IMR-90 (cell line): ENCODE measurements at regions not wholly inside any gene's neighbourhood (a gene's known extent, or its start where the extent isn't known, plus 50 kb on each side); places are given as distances from the start of the nearest gene placed in this dataset.

Experiments
- ATAC-seq: fragments of 200-7000 bp; cut with Tn5 transposase; 2 replicates; pipeline ENCODE4 v1.9.1; 2020; ENCODE audit warnings: low read depth, mild to moderate bottlenecking, moderate library complexity
- BruUV-seq: library from RNA; stranded (reverse); fragments of 400-500 nt; replicated peaks from 2 replicates; lab custom pipeline; 2021; lab: Mats Ljungman, UMichigan
- CTCF ChIA-PET: fragments of 300-600 bp; formaldehyde crosslinking; extraction: SDS; loops from one replicate; lab custom pipeline; 2021; ENCODE audit warnings: antibody characterized with exemption; lab: Yijun Ruan, JAX
- POLR2A ChIA-PET: fragments of 300-600 bp; sonication (Branson Sonifier 250); formaldehyde crosslinking; loops from one replicate; lab custom pipeline; 2022; ENCODE audit warnings: antibody characterized with exemption; ENCODE audit not compliant: unreplicated experiment; lab: Charles Lee
- DNase-seq: peaks from one replicate; pipeline ENCODE4 v3.0.0; 2013
- H2AFZ ChIP-seq: replicated peaks from 2 replicates; pipeline ENCODE3; 2013; ENCODE audit warnings: low read length, mild to moderate bottlenecking; ENCODE audit not compliant: poor library complexity
- H2AK5ac ChIP-seq: 2 replicates; pipeline ENCODE4 v1.6.1; 2013; ENCODE audit warnings: low read depth, low read length, inconsistent platforms
- H2AK9ac ChIP-seq: replicated peaks from 2 replicates; pipeline ENCODE3; 2013; ENCODE audit warnings: mild to moderate bottlenecking, low read depth, low read length, moderate library complexity; ENCODE audit not compliant: poor library complexity
- H2BK120ac ChIP-seq: 2 replicates; pipeline ENCODE4 v1.6.1; 2013; ENCODE audit warnings: low read depth, low read length, inconsistent platforms
- H2BK15ac ChIP-seq: 3 replicates; pipeline ENCODE4 v1.6.1; 2013; ENCODE audit warnings: low read depth, low read length, inconsistent platforms
- H2BK20ac ChIP-seq: 2 replicates; pipeline ENCODE4 v1.6.1; 2013; ENCODE audit warnings: low read depth, mild to moderate bottlenecking, inconsistent platforms, low read length, moderate library complexity
- H2BK5ac ChIP-seq: 2 replicates; pipeline ENCODE4 v1.6.1; 2013; ENCODE audit warnings: mild to moderate bottlenecking, low read depth, low read length, inconsistent platforms; ENCODE audit not compliant: poor library complexity, severe bottlenecking
- H3K14ac ChIP-seq: replicated peaks from 2 replicates; pipeline ENCODE4 v1.6.1; 2013; ENCODE audit warnings: low read depth, low read length, inconsistent platforms
- H3K18ac ChIP-seq: 2 replicates; pipeline ENCODE4 v1.6.1; 2013; ENCODE audit warnings: low read depth, low read length, control low read depth
- H3K23ac ChIP-seq: 2 replicates; pipeline ENCODE4 v1.6.1; 2013; ENCODE audit warnings: low read depth, low read length, inconsistent platforms
- H3K27ac ChIP-seq: 2 replicates; pipeline ENCODE4 v1.5.1; 2013; ENCODE audit warnings: mild to moderate bottlenecking, control low read depth, low read length; ENCODE audit not compliant: insufficient read depth
- H3K27me3 ChIP-seq: 2 replicates; pipeline ENCODE4 v1.6.1; 2013; ENCODE audit warnings: low read length; ENCODE audit not compliant: control insufficient read depth, insufficient read depth
- H3K36me3 ChIP-seq: 2 replicates; pipeline ENCODE4 v1.6.1; 2013; ENCODE audit warnings: low read length, mixed read lengths; ENCODE audit not compliant: control insufficient read depth, insufficient read depth
- H3K4ac ChIP-seq: 2 replicates; pipeline ENCODE4 v1.6.1; 2013; ENCODE audit warnings: low read depth, low read length, inconsistent platforms
- H3K4me1 ChIP-seq: 2 replicates; pipeline ENCODE4 v1.6.1; 2013; ENCODE audit warnings: low read length, mixed read lengths; ENCODE audit not compliant: control insufficient read depth, insufficient read depth
- H3K4me2 ChIP-seq: 2 replicates; pipeline ENCODE4 v1.6.1; 2013; ENCODE audit warnings: low read depth, mild to moderate bottlenecking, control low read depth, low read length, moderate library complexity
- H3K4me3 ChIP-seq: 2 replicates; pipeline ENCODE4 v1.5.1; 2013; ENCODE audit warnings: low read depth, mild to moderate bottlenecking, control low read depth, low read length, moderate library complexity; ENCODE audit not compliant: insufficient read depth
- H3K56ac ChIP-seq: 2 replicates; pipeline ENCODE4 v1.6.1; 2013; ENCODE audit warnings: low read length, inconsistent platforms; ENCODE audit not compliant: insufficient read depth; ENCODE audit errors: extremely low read depth
- H3K79me1 ChIP-seq, 2 experiments: 2 replicates each; pipeline ENCODE4 v1.6.1; 2013; ENCODE audit warnings: low read length in 2 of 2, inconsistent platforms in 1 of 2, low read depth in 1 of 2
- H3K9ac ChIP-seq: 2 replicates; pipeline ENCODE4 v1.6.1; 2013; ENCODE audit warnings: low read depth, low read length, control low read depth
- H3K9me1 ChIP-seq: 2 replicates; pipeline ENCODE4 v1.6.1; 2013; ENCODE audit warnings: low read length, inconsistent platforms; ENCODE audit not compliant: insufficient read depth
- H3K9me3 ChIP-seq: 2 replicates; pipeline ENCODE4 v1.6.1; 2013; ENCODE audit warnings: low read length; ENCODE audit not compliant: control insufficient read depth, insufficient read depth
- H4K20me1 ChIP-seq: 2 replicates; pipeline ENCODE4 v1.6.1; 2013; ENCODE audit warnings: low read length, inconsistent platforms; ENCODE audit not compliant: insufficient read depth
- H4K5ac ChIP-seq: 2 replicates; pipeline ENCODE4 v1.6.1; 2013; ENCODE audit warnings: mild to moderate bottlenecking, low read depth, low read length, control low read depth
- H4K8ac ChIP-seq, 2 experiments: 2 replicates each; pipeline ENCODE4 v1.6.1; 2013; ENCODE audit warnings: low read depth in 2 of 2, low read length in 2 of 2, control low read depth in 1 of 2, inconsistent platforms in 1 of 2
- H4K91ac ChIP-seq: 2 replicates; pipeline ENCODE4 v1.6.1; 2013; ENCODE audit warnings: low read depth, low read length, inconsistent platforms; ENCODE audit not compliant: insufficient read depth
- BHLHE40 ChIP-seq: fragments of 150-350 bp; IDR thresholded peaks from 2 replicates; pipeline ENCODE4 v1.6.1; 2016; ENCODE audit warnings: mild to moderate bottlenecking, low read depth, low read length
- CEBPB ChIP-seq: IDR thresholded peaks from 2 replicates; pipeline ENCODE4 v1.6.1; 2012; ENCODE audit warnings: low read depth, low read length, improper control_type of control experiment
- CHD1 ChIP-seq: IDR thresholded peaks from 2 replicates; pipeline ENCODE4 v1.6.1; 2012; ENCODE audit warnings: low read depth, low read length, improper control_type of control experiment
- FOS ChIP-seq: fragments of 150-350 bp; IDR thresholded peaks from 2 replicates; pipeline ENCODE4 v1.6.1; 2016; ENCODE audit warnings: low read depth, low read length
- MAFK ChIP-seq: IDR thresholded peaks from 2 replicates; pipeline ENCODE4 v1.6.1; 2012; ENCODE audit warnings: low read depth, low read length, improper control_type of control experiment
- MAZ ChIP-seq: IDR thresholded peaks from 2 replicates; pipeline ENCODE4 v1.6.1; 2012; ENCODE audit warnings: low read depth, mild to moderate bottlenecking, low read length, improper control_type of control experiment, moderate library complexity, borderline replicate concordance
- MXI1 ChIP-seq: IDR thresholded peaks from 2 replicates; pipeline ENCODE4 v1.6.1; 2012; ENCODE audit warnings: low read depth, mild to moderate bottlenecking, low read length, moderate library complexity, borderline replicate concordance
- NFE2L2 ChIP-seq: fragments of 150-350 bp; IDR thresholded peaks from 2 replicates; pipeline ENCODE4 v1.6.1; 2016; ENCODE audit warnings: low read depth, mild to moderate bottlenecking, low read length
- POLR2A ChIP-seq: IDR thresholded peaks from 2 replicates; pipeline ENCODE4 v1.6.1; 2012; ENCODE audit warnings: mild to moderate bottlenecking, low read depth, low read length
- RAD21 ChIP-seq: IDR thresholded peaks from 2 replicates; pipeline ENCODE4 v1.6.1; 2012; ENCODE audit warnings: low read length, improper control_type of control experiment
- RCOR1 ChIP-seq: IDR thresholded peaks from 2 replicates; pipeline ENCODE4 v1.6.1; 2012; ENCODE audit warnings: mild to moderate bottlenecking, low read length, improper control_type of control experiment; ENCODE audit not compliant: insufficient replicate concordance
- RFX5 ChIP-seq: IDR thresholded peaks from 2 replicates; pipeline ENCODE4 v1.8.0; 2012; ENCODE audit warnings: low read depth, mild to moderate bottlenecking, low read length, moderate library complexity
- SMC3 ChIP-seq: fragments of 150-350 bp; IDR thresholded peaks from 2 replicates; pipeline ENCODE4 v1.6.1; 2016; ENCODE audit warnings: low read depth, mild to moderate bottlenecking, antibody characterized with exemption, low read length, moderate library complexity
- WGBS, 2 experiments: methylation state at CpG; one replicate each; pipeline versions ENCODE4 v1.1.5 to v1.1.7; 2013; ENCODE audit warnings: missing lambda C conversion rate in 2 of 2; ENCODE audit not compliant: insufficient read length in 1 of 2; ENCODE audit errors: extremely low coverage in 2 of 2; 5-methylcytosine and 5-hydroxymethylcytosine counted together
- dilution Hi-C: fragments of 300-500 bp; cut with HindIII; formaldehyde crosslinking; loops from one replicate; pipeline ENCODE4 v1.14.3; 2018; ENCODE audit warnings: low sequenced_read_pairs; ENCODE audit not compliant: unreplicated experiment
- in situ Hi-C: fragments of 300-500 bp; cut with MboI; formaldehyde crosslinking; loops from 3 replicates; pipeline ENCODE4 v1.14.3; 2019; ENCODE audit warnings: low sequenced_read_pairs, inconsistent platforms, mixed read lengths
- intact Hi-C: fragments of 100-400 bp; cut with micrococcal nuclease; formaldehyde crosslinking; loops from 2 replicates; pipeline ENCODE4 v1.10.0; 2022
- TF ChIP-seq, protein P1 (sequence below): fragments of 150-350 bp; IDR thresholded peaks from 2 replicates; pipeline ENCODE4 v1.6.1; 2016; ENCODE audit warnings: low read depth, mild to moderate bottlenecking, low read length, moderate library complexity, borderline replicate concordance
- TF ChIP-seq, protein P2 (sequence below): conservative IDR thresholded peaks from 2 replicates; pipeline ENCODE4 v1.5.1; 2012; ENCODE audit warnings: mild to moderate bottlenecking, low read depth, low read length, improper control_type of control experiment
- TF ChIP-seq, protein P3 (sequence below): fragments of 150-350 bp; IDR thresholded peaks from 2 replicates; pipeline ENCODE4 v1.6.1; 2017; ENCODE audit warnings: mild to moderate bottlenecking, antibody characterized with exemption, low read length, low read depth

DNA sequence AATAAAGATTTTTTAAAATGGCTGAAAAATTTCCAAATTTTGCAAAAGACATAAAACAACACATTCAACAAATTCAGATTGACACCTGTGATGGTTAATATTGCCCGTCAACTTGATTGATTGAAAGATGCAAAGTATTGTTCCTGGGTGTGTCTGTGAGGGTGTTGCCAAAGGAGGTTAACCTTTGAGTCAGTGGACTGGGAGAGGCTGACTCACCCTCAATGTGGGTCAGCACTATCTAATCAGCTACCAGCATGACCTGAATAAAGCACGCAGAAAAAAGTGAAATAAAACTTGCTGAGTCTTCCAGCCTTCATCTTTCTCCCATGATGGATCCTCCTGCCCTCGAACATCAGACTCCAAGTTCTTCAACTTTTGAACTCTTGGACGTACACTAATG, 868.0 kb upstream of the CTNND2 start:
- in situ Hi-C loops, result no loop called here
- no peak overlapping the region for H3K4ac ChIP-seq
- H4K20me1 ChIP-seq, result no peaks in the 10 kb centered on the region
- no peaks in the 10 kb centered on the region for H3K27me3 ChIP-seq
- no TSS peak for BruUV-seq
- H3K4me3 ChIP-seq, result no peak overlapping the region
- TF ChIP-seq RFX5 (no peak), RCOR1 (no peak), POLR2A (no peak), BHLHE40 (no peak), MAZ (no peak), CEBPB (no peak), FOS (no peak), MAFK (no peak), MXI1 (no peak), RAD21 (no peak), CHD1 (no peak), NFE2L2 (no peak), SMC3 (no peak)
- TF ChIP-seq, protein P1, sequence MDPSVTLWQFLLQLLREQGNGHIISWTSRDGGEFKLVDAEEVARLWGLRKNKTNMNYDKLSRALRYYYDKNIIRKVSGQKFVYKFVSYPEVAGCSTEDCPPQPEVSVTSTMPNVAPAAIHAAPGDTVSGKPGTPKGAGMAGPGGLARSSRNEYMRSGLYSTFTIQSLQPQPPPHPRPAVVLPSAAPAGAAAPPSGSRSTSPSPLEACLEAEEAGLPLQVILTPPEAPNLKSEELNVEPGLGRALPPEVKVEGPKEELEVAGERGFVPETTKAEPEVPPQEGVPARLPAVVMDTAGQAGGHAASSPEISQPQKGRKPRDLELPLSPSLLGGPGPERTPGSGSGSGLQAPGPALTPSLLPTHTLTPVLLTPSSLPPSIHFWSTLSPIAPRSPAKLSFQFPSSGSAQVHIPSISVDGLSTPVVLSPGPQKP, result no peak
- TF ChIP-seq, protein P2, sequence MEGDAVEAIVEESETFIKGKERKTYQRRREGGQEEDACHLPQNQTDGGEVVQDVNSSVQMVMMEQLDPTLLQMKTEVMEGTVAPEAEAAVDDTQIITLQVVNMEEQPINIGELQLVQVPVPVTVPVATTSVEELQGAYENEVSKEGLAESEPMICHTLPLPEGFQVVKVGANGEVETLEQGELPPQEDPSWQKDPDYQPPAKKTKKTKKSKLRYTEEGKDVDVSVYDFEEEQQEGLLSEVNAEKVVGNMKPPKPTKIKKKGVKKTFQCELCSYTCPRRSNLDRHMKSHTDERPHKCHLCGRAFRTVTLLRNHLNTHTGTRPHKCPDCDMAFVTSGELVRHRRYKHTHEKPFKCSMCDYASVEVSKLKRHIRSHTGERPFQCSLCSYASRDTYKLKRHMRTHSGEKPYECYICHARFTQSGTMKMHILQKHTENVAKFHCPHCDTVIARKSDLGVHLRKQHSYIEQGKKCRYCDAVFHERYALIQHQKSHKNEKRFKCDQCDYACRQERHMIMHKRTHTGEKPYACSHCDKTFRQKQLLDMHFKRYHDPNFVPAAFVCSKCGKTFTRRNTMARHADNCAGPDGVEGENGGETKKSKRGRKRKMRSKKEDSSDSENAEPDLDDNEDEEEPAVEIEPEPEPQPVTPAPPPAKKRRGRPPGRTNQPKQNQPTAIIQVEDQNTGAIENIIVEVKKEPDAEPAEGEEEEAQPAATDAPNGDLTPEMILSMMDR, result no peak
- TF ChIP-seq, protein P3, sequence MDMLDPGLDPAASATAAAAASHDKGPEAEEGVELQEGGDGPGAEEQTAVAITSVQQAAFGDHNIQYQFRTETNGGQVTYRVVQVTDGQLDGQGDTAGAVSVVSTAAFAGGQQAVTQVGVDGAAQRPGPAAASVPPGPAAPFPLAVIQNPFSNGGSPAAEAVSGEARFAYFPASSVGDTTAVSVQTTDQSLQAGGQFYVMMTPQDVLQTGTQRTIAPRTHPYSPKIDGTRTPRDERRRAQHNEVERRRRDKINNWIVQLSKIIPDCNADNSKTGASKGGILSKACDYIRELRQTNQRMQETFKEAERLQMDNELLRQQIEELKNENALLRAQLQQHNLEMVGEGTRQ, result no peak
- H3K56ac ChIP-seq, result no peak overlapping the region
- no peak overlapping the region for H2AK9ac ChIP-seq
- H2BK120ac ChIP-seq, result no peak overlapping the region
- no peak overlapping the region for H2BK20ac ChIP-seq
- H3K4me2 ChIP-seq, result no peak overlapping the region
- no peak overlapping the region for H3K14ac ChIP-seq
- WGBS, 2 experiments, result 50% methylated on average over 2 of the region's 4 CpGs; no CpG with 5 or more reads in 1 of the 2 experiments
- no peak overlapping the region for H4K8ac ChIP-seq
- no peaks in the 10 kb centered on the region for H3K9me1 ChIP-seq
- no peak overlapping the region for H4K5ac ChIP-seq
- POLR2A ChIA-PET, result no interaction called here
- H3K4me1 ChIP-seq, result no peaks in the 10 kb centered on the region
- H2BK15ac ChIP-seq, result no peak overlapping the region
- no peaks in the 10 kb centered on the region for H3K79me1 ChIP-seq
- no peak overlapping the region for H3K27ac ChIP-seq
- no peak overlapping the region for H2AFZ ChIP-seq
- no peak overlapping the region for H3K23ac ChIP-seq
- no peak overlapping the region for H2BK5ac ChIP-seq
- no peak overlapping the region for H4K91ac ChIP-seq
- no peak overlapping the region for H3K18ac ChIP-seq
- CTCF ChIA-PET, result no interaction called here
- DNase-seq (no peak), ATAC-seq (no peak)
- no peak overlapping the region for H3K9ac ChIP-seq
- no peaks in the 10 kb centered on the region for H3K9me3 ChIP-seq
- no peaks in the 10 kb centered on the region for H3K36me3 ChIP-seq
- dilution Hi-C loops, result no loop called here
- intact Hi-C loops, result no loop called here
- H2AK5ac ChIP-seq, result no peak overlapping the region
